IMR-90 (cell line): ENCODE measurements at regions not wholly inside any gene's neighbourhood (a gene's known extent, or its start where the extent isn't known, plus 50 kb on each side); places are given as distances from the start of the nearest gene placed in this dataset.

Experiments
- BHLHE40 ChIP-seq: fragments of 150-350 bp; IDR thresholded peaks from 2 replicates; pipeline ENCODE4 v1.6.1; 2016; ENCODE audit warnings: mild to moderate bottlenecking, low read depth, low read length
- CEBPB ChIP-seq: IDR thresholded peaks from 2 replicates; pipeline ENCODE4 v1.6.1; 2012; ENCODE audit warnings: low read depth, low read length, improper control_type of control experiment
- CTCF ChIP-seq: conservative IDR thresholded peaks from 2 replicates; pipeline ENCODE4 v1.5.1; 2012; ENCODE audit warnings: mild to moderate bottlenecking, low read depth, low read length, improper control_type of control experiment
- MAZ ChIP-seq: IDR thresholded peaks from 2 replicates; pipeline ENCODE4 v1.6.1; 2012; ENCODE audit warnings: low read depth, mild to moderate bottlenecking, low read length, improper control_type of control experiment, moderate library complexity, borderline replicate concordance
- NFE2L2 ChIP-seq: fragments of 150-350 bp; IDR thresholded peaks from 2 replicates; pipeline ENCODE4 v1.6.1; 2016; ENCODE audit warnings: low read depth, mild to moderate bottlenecking, low read length
- POLR2A ChIP-seq: IDR thresholded peaks from 2 replicates; pipeline ENCODE4 v1.6.1; 2012; ENCODE audit warnings: mild to moderate bottlenecking, low read depth, low read length
- RAD21 ChIP-seq: IDR thresholded peaks from 2 replicates; pipeline ENCODE4 v1.6.1; 2012; ENCODE audit warnings: low read length, improper control_type of control experiment
- RFX5 ChIP-seq: IDR thresholded peaks from 2 replicates; pipeline ENCODE4 v1.8.0; 2012; ENCODE audit warnings: low read depth, mild to moderate bottlenecking, low read length, moderate library complexity
- TF ChIP-seq, protein P1 (sequence below): fragments of 150-350 bp; IDR thresholded peaks from 2 replicates; pipeline ENCODE4 v1.6.1; 2017; ENCODE audit warnings: mild to moderate bottlenecking, antibody characterized with exemption, low read length, low read depth

DNA sequence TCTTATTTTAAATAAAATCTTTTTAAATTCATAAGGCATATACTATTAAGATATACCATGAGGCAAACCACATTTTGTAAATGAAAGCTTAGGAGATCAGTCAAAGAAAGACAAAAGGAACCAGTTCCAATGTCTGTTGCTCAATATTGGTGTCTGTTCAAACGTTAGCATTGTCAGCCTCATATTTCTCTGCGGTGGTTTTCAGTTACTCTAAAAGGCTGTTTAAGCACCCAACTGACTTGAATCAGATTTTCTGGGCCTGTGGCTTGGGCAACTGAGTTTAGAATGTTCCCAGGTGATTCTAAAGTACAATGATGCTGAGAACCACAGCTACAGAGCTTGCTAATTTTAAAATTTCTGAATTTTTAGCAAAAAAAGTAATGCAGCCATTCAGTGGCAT is 166.3 kb upstream of the KIF2A start:
- TF ChIP-seq CTCF: no peak
- TF ChIP-seq CEBPB: no peak
- no peak for TF ChIP-seq RAD21
- no peak for TF ChIP-seq RFX5
- TF ChIP-seq, protein P1, sequence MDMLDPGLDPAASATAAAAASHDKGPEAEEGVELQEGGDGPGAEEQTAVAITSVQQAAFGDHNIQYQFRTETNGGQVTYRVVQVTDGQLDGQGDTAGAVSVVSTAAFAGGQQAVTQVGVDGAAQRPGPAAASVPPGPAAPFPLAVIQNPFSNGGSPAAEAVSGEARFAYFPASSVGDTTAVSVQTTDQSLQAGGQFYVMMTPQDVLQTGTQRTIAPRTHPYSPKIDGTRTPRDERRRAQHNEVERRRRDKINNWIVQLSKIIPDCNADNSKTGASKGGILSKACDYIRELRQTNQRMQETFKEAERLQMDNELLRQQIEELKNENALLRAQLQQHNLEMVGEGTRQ: no peak
- no peak for TF ChIP-seq POLR2A
- no peak for TF ChIP-seq BHLHE40
- TF ChIP-seq MAZ: no peak
- TF ChIP-seq NFE2L2: no peak
